ENCODE measurements at regions not wholly inside any gene's neighbourhood (a gene's known extent, or its start where the extent isn't known, plus 50 kb on each side); places are given as distances from the start of the nearest gene placed in this dataset.
"Not testable (repeated sequence)": the region's sequence is repeated elsewhere in the genome, so short reads cannot be mapped to it uniquely, and the experiment has no call there.

- TF ChIP-seq, protein P1, sequence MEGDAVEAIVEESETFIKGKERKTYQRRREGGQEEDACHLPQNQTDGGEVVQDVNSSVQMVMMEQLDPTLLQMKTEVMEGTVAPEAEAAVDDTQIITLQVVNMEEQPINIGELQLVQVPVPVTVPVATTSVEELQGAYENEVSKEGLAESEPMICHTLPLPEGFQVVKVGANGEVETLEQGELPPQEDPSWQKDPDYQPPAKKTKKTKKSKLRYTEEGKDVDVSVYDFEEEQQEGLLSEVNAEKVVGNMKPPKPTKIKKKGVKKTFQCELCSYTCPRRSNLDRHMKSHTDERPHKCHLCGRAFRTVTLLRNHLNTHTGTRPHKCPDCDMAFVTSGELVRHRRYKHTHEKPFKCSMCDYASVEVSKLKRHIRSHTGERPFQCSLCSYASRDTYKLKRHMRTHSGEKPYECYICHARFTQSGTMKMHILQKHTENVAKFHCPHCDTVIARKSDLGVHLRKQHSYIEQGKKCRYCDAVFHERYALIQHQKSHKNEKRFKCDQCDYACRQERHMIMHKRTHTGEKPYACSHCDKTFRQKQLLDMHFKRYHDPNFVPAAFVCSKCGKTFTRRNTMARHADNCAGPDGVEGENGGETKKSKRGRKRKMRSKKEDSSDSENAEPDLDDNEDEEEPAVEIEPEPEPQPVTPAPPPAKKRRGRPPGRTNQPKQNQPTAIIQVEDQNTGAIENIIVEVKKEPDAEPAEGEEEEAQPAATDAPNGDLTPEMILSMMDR (conservative IDR thresholded peaks at IDR 0.05; ENCODE audit: low read depth, low read length), result no peak
- H3K4me3 ChIP-seq (ENCODE audit: low read length), result no peak overlapping the region
- DNase-seq (ENCODE audit: low read depth), result no peak
These were observed 578.1 kb upstream of the NECTIN3 start for GRCh38 chr3:110493438-110494092.

GRCh38 chr3:110494093-110494490 lies 577.5 kb upstream of the NECTIN3 start:
- no peak for DNase-seq (ENCODE audit: low read depth)
- TF ChIP-seq, protein P1 (conservative IDR thresholded peaks at IDR 0.05; ENCODE audit: low read depth, low read length), result no peak
- H3K4me3 ChIP-seq (ENCODE audit: low read length), result no peak overlapping the region

GRCh38 chr3:110494728-110495127 lies 576.9 kb upstream of the NECTIN3 start:
- no peak overlapping the region for H3K4me3 ChIP-seq (ENCODE audit: low read length)
- TF ChIP-seq, protein P1 (conservative IDR thresholded peaks at IDR 0.05; ENCODE audit: low read depth, low read length), result no peak
- DNase-seq (ENCODE audit: low read depth), result no peak

GRCh38 chr3:110495201-110495927 lies 576.3 kb upstream of the NECTIN3 start:
- no peak for DNase-seq (ENCODE audit: low read depth)
- no peak overlapping the region for H3K4me3 ChIP-seq (ENCODE audit: low read length)
- TF ChIP-seq, protein P1 (conservative IDR thresholded peaks at IDR 0.05; ENCODE audit: low read depth, low read length), result no peak

DNA sequence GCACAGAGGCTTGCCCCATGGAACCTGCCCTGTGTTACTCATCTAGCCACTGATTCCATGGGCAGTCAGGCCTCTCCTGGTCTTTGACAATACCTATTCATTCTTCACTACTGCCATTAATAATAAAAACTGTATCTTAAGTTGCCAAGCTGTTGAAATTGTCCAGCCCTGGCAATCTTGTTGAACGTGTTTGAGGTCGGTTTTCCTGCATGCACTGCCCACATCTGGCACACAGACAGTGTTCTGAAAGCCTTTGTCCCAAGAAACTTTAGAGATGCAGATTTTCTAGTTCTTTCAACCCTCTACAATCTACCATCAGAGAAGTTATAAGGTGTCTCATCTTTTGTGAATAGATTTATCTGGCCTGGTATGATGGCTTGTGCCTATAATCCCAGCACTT lies 567.2 kb upstream of the NECTIN3 start:
- DNase-seq (ENCODE audit: low read depth), result no peak
- no peak overlapping the region for H3K4me3 ChIP-seq (ENCODE audit: low read length)
- TF ChIP-seq, protein P1 (conservative IDR thresholded peaks at IDR 0.05; ENCODE audit: low read depth, low read length), result no peak

DNA sequence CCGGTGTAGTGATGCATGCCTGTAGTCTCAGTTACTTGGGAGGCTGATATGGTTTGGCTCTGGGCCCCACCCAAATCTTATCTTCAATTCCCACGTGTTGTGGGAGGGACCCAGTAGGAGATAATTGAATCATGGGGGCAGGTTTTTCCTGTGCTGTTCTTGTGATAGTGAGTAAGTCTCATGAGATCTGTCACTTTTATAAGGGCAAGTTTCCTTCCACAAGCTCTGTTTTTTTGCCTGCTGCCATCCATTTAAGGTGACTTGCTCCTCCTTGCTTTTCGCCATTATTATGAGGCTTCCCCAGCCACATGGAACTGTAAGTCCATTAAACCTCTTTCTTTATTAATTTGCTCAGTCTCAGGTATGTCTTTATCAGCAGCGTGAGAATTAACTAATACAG lies 566.7 kb upstream of the NECTIN3 start:
- TF ChIP-seq, protein P1 (conservative IDR thresholded peaks at IDR 0.05; ENCODE audit: low read depth, low read length), result no peak
- DNase-seq (ENCODE audit: low read depth), result no peak

DNA sequence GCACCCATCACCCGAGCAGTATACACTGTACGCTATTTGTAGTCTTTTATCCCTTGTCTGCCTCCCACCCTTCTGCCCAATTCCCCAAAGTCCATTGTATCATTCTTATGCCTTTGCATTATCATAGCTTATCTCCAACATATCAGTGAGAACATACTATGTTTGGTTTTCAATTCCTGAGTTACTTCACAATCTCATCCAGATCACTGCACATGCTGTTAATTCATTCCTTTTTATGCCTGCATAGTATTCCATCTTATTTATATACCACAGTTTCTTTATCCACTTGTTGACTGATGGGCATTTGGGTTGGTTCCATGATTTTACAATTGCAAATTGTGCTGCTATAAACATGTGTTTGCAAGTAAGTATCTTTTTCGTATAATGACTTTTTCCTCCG lies 564.7 kb upstream of the NECTIN3 start:
- no peak for DNase-seq (ENCODE audit: low read depth)
- H3K4me3 ChIP-seq (ENCODE audit: low read length), result no peak overlapping the region
- TF ChIP-seq, protein P1 (conservative IDR thresholded peaks at IDR 0.05; ENCODE audit: low read depth, low read length), result no peak

More for the DNA sequence above, 566.7 kb upstream of the NECTIN3 start:
- no peak overlapping the region for H3K4me3 ChIP-seq (ENCODE audit: low read length)

- not testable (repeated sequence) for DNase-seq (ENCODE audit: low read depth); H3K4me3 ChIP-seq (ENCODE audit: low read length)
These were observed 564.0 kb upstream of the NECTIN3 start for GRCh38 chr3:110507570-110507969.
